ENCODE measurements at regions not wholly inside any gene's neighbourhood (a gene's known extent, or its start where the extent isn't known, plus 50 kb on each side); places are given as distances from the start of the nearest gene placed in this dataset.

GRCh38 chr1:175793617-175794016, 50.2 kb upstream of the TNR start:
- no peak overlapping the region for H3K4me2 ChIP-seq
- no peaks in the 10 kb centered on the region for H3K36me3 ChIP-seq (ENCODE audit: insufficient read depth)
- no peak overlapping the region for H3K4me3 ChIP-seq (IDR thresholded peaks at IDR 0.05; ENCODE audit: insufficient read depth, low read depth, low read length)
- no peaks in the 10 kb centered on the region for H3K27me3 ChIP-seq (ENCODE audit: insufficient read depth, low read depth)
- no peaks in the 10 kb centered on the region for H3K79me2 ChIP-seq (ENCODE audit: insufficient read depth, low read depth)
- no peaks in the 10 kb centered on the region for H3K4me1 ChIP-seq (ENCODE audit: low read depth, poor library complexity, severe bottlenecking)
- H3K9ac ChIP-seq, result no peak overlapping the region
- TF ChIP-seq, protein P1, sequence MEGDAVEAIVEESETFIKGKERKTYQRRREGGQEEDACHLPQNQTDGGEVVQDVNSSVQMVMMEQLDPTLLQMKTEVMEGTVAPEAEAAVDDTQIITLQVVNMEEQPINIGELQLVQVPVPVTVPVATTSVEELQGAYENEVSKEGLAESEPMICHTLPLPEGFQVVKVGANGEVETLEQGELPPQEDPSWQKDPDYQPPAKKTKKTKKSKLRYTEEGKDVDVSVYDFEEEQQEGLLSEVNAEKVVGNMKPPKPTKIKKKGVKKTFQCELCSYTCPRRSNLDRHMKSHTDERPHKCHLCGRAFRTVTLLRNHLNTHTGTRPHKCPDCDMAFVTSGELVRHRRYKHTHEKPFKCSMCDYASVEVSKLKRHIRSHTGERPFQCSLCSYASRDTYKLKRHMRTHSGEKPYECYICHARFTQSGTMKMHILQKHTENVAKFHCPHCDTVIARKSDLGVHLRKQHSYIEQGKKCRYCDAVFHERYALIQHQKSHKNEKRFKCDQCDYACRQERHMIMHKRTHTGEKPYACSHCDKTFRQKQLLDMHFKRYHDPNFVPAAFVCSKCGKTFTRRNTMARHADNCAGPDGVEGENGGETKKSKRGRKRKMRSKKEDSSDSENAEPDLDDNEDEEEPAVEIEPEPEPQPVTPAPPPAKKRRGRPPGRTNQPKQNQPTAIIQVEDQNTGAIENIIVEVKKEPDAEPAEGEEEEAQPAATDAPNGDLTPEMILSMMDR (conservative IDR thresholded peaks at IDR 0.05; ENCODE audit: low read depth, low read length), result no peak
- H4K20me1 ChIP-seq (ENCODE audit: insufficient read depth), result no peaks in the 10 kb centered on the region
- no peak overlapping the region for H3K27ac ChIP-seq
- H2AFZ ChIP-seq (ENCODE audit: low read depth), result no peak overlapping the region

Data from KMS-11 (cell line).